Endothelial cell (in vitro differentiated cells): ENCODE measurements at regions not wholly inside any gene's neighbourhood (a gene's known extent, or its start where the extent isn't known, plus 50 kb on each side); places are given as distances from the start of the nearest gene placed in this dataset.

Source experiments
- DNase-seq: peaks from one replicate; pipeline ENCODE4 v3.0.0; 2021; ENCODE audit warnings: low spot score
- H3K27ac Mint-ChIP-seq: one replicate; pipeline ENCODE4 v1.8.0; 2021; ENCODE audit warnings: mixed read lengths, inconsistent platforms; ENCODE audit not compliant: unreplicated experiment
- H3K27me3 Mint-ChIP-seq: one replicate; pipeline ENCODE4 v1.8.0; 2021; ENCODE audit warnings: mild to moderate bottlenecking, moderate library complexity, mixed read lengths, inconsistent platforms; ENCODE audit not compliant: unreplicated experiment
- H3K36me3 Mint-ChIP-seq: one replicate; pipeline ENCODE4 v1.8.0; 2021; ENCODE audit warnings: mild to moderate bottlenecking, low read depth, mixed read lengths, inconsistent platforms; ENCODE audit not compliant: unreplicated experiment
- H3K4me1 Mint-ChIP-seq: one replicate; pipeline ENCODE4 v1.8.0; 2021; ENCODE audit warnings: mild to moderate bottlenecking, mixed read lengths, inconsistent platforms; ENCODE audit not compliant: unreplicated experiment
- H3K4me3 Mint-ChIP-seq: one replicate; pipeline ENCODE4 v1.8.0; 2021; ENCODE audit warnings: mild to moderate bottlenecking, mixed read lengths, inconsistent platforms; ENCODE audit not compliant: unreplicated experiment
- H3K9me3 Mint-ChIP-seq: one replicate; pipeline ENCODE4 v1.8.0; 2021; ENCODE audit warnings: mixed read lengths, inconsistent platforms; ENCODE audit not compliant: unreplicated experiment
- TF ChIP-seq, protein P1 (sequence below): fragments of 200-600 bp; sonication (generic); IDR thresholded peaks from one replicate; pipeline ENCODE4 v1.5.0; 2021; ENCODE audit warnings: antibody characterized with exemption; ENCODE audit not compliant: unreplicated experiment

DNA sequence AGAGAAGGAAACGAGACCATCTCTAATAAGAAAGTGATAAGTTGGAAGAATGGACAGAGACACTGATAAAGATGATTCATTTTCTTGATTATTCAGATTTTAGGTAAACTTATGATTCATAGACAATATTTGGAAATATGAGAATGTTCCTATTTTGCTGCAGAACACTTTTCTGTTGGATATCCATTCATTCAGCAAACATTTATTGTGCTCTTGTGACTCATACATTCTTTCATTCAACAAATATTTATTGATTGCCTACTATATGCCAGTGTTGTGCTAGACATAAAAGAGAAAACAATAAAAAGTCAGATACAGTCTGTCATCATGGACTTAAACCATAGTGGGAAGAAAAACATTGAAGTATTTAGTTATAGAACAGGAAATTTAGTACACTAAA lies 1232.0 kb downstream of the STIM2 start:
- no peaks in the 10 kb centered on the region for H3K4me1 Mint-ChIP-seq
- TF ChIP-seq, protein P1, sequence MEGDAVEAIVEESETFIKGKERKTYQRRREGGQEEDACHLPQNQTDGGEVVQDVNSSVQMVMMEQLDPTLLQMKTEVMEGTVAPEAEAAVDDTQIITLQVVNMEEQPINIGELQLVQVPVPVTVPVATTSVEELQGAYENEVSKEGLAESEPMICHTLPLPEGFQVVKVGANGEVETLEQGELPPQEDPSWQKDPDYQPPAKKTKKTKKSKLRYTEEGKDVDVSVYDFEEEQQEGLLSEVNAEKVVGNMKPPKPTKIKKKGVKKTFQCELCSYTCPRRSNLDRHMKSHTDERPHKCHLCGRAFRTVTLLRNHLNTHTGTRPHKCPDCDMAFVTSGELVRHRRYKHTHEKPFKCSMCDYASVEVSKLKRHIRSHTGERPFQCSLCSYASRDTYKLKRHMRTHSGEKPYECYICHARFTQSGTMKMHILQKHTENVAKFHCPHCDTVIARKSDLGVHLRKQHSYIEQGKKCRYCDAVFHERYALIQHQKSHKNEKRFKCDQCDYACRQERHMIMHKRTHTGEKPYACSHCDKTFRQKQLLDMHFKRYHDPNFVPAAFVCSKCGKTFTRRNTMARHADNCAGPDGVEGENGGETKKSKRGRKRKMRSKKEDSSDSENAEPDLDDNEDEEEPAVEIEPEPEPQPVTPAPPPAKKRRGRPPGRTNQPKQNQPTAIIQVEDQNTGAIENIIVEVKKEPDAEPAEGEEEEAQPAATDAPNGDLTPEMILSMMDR = no peak
- no peaks in the 10 kb centered on the region for H3K36me3 Mint-ChIP-seq
- no peaks in the 10 kb centered on the region for H3K27me3 Mint-ChIP-seq
- H3K27ac Mint-ChIP-seq = no peak overlapping the region
- H3K4me3 Mint-ChIP-seq = no peak overlapping the region
- H3K9me3 Mint-ChIP-seq = no peaks in the 10 kb centered on the region
- no peak for DNase-seq

DNA sequence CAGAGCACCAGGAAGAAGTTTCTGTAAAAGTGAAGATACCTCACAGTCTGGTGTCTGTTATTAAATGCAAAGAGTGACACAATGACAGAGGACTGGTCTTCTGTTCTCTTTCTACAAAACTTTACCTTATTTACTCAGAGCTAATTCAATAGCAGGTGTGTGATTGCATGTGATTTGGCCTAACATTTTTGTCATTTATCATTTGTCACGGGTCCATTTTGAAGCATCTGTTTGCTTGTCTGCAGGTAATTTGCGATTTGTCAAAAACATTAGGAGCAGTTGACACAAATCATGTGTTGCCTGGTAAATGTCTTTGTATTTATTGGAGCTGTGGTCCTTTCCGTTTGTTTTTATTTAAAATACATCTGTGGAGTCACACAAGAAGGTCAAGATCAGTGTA lies 1232.4 kb downstream of the STIM2 start:
- DNase-seq = no peak
- no peak overlapping the region for H3K4me3 Mint-ChIP-seq
- H3K4me1 Mint-ChIP-seq = no peaks in the 10 kb centered on the region
- TF ChIP-seq, protein P1 = no peak
- H3K36me3 Mint-ChIP-seq = no peaks in the 10 kb centered on the region
- H3K27ac Mint-ChIP-seq = no peak overlapping the region
- H3K9me3 Mint-ChIP-seq = no peaks in the 10 kb centered on the region
- H3K27me3 Mint-ChIP-seq = no peaks in the 10 kb centered on the region

DNA sequence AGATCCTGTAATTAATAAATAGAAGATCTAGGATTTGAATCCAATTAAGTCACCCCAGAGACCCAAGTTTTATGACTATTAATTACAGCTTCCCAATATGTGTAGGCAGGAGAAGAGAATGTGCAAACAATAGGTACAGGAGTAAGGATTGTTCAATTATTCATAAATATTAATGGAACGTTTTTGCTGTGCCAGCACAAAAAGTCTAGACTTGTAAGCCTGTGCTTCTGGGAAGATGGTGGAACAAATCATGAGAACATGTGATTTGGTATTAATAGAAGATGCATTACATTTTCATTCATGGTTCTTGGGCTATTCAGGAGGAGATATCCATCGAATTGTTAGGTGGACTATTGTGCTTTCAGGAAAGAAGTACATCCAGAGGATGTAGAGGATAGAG lies 1240.9 kb downstream of the STIM2 start:
- Mint-ChIP-seq H3K27me3 (no peaks in the 10 kb centered on the region), H3K27ac (no peak overlapping the region), H3K36me3 (no peaks in the 10 kb centered on the region), H3K4me3 (no peak overlapping the region), H3K9me3 (no peaks in the 10 kb centered on the region), H3K4me1 (no peaks in the 10 kb centered on the region)
- DNase-seq = no peak
- TF ChIP-seq, protein P1 = no peak

DNA sequence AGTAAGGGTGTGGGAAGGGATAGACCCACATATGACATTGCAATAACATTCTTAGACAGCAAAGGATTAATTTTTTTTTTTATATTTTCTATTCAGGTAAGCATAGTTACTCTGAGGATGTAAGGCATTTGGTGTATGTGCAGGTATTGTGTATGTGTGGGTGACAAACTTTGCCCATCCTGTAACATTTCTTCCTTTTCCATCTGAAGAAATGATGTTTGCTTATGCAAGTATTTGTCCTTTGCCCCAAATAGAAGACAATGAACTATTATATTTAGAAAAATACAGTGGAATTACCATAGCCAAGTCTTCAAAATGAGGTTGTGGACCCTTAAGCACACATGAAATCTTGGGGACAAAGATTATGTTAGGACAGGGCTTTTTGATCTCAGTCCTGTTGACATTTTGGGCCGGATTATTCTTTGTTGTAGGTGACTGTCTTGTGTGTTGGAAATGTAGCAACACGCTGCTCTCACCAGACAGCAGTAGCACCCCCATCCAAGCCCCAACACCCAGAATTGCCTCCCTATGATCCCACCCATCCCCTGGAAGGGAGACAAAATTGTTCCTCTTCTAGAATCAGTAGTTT lies 1244.7 kb downstream of the STIM2 start:
- no peaks in the 10 kb centered on the region for H3K4me1 Mint-ChIP-seq
- H3K27me3 Mint-ChIP-seq = no peaks in the 10 kb centered on the region
- no peaks in the 10 kb centered on the region for H3K9me3 Mint-ChIP-seq
- no peaks in the 10 kb centered on the region for H3K36me3 Mint-ChIP-seq
- H3K27ac Mint-ChIP-seq = no peak overlapping the region
- no peak for DNase-seq
- TF ChIP-seq, protein P1 = no peak
- H3K4me3 Mint-ChIP-seq = no peak overlapping the region

DNA sequence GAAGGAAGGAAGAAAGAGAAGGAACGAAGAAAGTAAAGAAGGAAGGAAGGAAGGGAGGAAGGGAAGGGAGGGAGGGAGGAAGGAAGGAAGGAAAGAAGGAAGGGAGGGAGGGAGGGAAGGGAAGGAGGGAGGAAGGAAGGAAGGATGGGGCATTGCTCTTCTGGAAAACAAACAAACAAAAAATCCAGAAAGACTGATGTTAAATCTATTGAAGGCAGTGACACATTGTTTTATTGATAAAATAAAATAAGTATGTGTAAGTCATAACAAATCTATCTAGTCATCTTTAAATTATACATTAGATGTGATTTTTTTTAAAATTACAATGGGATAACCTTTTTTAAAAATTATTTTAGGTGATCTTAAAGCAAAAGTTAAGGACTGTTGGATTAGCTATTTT lies 1245.5 kb downstream of the STIM2 start:
- Mint-ChIP-seq H3K9me3 (no peaks in the 10 kb centered on the region), H3K4me3 (no peak overlapping the region), H3K27ac (no peak overlapping the region), H3K4me1 (no peaks in the 10 kb centered on the region), H3K27me3 (no peaks in the 10 kb centered on the region), H3K36me3 (no peaks in the 10 kb centered on the region)
- DNase-seq = no peak
- TF ChIP-seq, protein P1 = no peak
